ENCODE measurements at regions not wholly inside any gene's neighbourhood (a gene's known extent, or its start where the extent isn't known, plus 50 kb on each side); places are given as distances from the start of the nearest gene placed in this dataset.

GRCh38 chr6:90687775-90688380, 101.0 kb upstream of the MAP3K7 start:
- ChIA-PET SMC1A (ENCODE audit: uncharacterized antibody, unreplicated experiment) (interaction anchor here (0.7 kb wide), 1 partner anchor 43 kb away, joined by 4 read pairs; no protein-coding TSS in a partner anchor), RAD21 (ENCODE audit: unreplicated experiment) (no interaction called here), POLR2A (no interaction called here), CTCF (no interaction called here)
- no peak for FAIRE-seq
- Histone ChIP-seq H4K20me1 (ENCODE audit: control insufficient read depth, insufficient read depth) (no peaks in the 10 kb centered on the region), H3K4me3 (no peak overlapping the region), H3K79me2 (ENCODE audit: control insufficient read depth, insufficient read depth, low read length) (no peaks in the 10 kb centered on the region), H3K36me3 (ENCODE audit: control insufficient read depth in 2 of 2, insufficient read depth in 2 of 2, low read length in 1 of 2) (no peaks in the 10 kb centered on the region), H3K9ac (ENCODE audit: control insufficient read depth, insufficient read depth, low read length) (no peak overlapping the region), H3K27me3 (replicated peaks in 1 of 2; ENCODE audit: control insufficient read depth in 2 of 2, insufficient read depth in 2 of 2, low read length in 1 of 2) (no peaks in the 10 kb centered on the region), H2AFZ (ENCODE audit: control insufficient read depth, low read depth, low read length) (no peak overlapping the region), H3K9me3 (replicated peaks; ENCODE audit: control insufficient read depth, insufficient read depth, low read length) (no peaks in the 10 kb centered on the region), H3K27ac (ENCODE audit: control insufficient read depth, insufficient read depth) (no peak overlapping the region), H3K4me2 (ENCODE audit: control insufficient read depth, insufficient read depth) (no peak overlapping the region), H3K4me1 (ENCODE audit: control insufficient read depth, insufficient read depth, low read length) (no peaks in the 10 kb centered on the region)
- ATAC-seq = no peak
- TF ChIP-seq, protein P1, sequence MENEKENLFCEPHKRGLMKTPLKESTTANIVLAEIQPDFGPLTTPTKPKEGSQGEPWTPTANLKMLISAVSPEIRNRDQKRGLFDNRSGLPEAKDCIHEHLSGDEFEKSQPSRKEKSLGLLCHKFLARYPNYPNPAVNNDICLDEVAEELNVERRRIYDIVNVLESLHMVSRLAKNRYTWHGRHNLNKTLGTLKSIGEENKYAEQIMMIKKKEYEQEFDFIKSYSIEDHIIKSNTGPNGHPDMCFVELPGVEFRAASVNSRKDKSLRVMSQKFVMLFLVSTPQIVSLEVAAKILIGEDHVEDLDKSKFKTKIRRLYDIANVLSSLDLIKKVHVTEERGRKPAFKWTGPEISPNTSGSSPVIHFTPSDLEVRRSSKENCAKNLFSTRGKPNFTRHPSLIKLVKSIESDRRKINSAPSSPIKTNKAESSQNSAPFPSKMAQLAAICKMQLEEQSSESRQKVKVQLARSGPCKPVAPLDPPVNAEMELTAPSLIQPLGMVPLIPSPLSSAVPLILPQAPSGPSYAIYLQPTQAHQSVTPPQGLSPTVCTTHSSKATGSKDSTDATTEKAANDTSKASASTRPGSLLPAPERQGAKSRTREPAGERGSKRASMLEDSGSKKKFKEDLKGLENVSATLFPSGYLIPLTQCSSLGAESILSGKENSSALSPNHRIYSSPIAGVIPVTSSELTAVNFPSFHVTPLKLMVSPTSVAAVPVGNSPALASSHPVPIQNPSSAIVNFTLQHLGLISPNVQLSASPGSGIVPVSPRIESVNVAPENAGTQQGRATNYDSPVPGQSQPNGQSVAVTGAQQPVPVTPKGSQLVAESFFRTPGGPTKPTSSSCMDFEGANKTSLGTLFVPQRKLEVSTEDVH (IDR thresholded peaks at IDR 0.05; ENCODE audit: low read depth, partially characterized antibody) = no peak
- peak; percentile 69; the same call in 1 of the 2 replicates for TF ChIP-seq RAD51 (IDR thresholded peaks at IDR 0.05)
- TF ChIP-seq, protein P2, sequence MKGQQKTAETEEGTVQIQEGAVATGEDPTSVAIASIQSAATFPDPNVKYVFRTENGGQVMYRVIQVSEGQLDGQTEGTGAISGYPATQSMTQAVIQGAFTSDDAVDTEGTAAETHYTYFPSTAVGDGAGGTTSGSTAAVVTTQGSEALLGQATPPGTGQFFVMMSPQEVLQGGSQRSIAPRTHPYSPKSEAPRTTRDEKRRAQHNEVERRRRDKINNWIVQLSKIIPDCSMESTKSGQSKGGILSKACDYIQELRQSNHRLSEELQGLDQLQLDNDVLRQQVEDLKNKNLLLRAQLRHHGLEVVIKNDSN (IDR thresholded peaks at IDR 0.05; ENCODE audit: borderline replicate concordance, extremely low read length, insufficient read depth, low read depth, low read length) = peak; percentile 17
- TF ChIP-seq, protein P3, sequence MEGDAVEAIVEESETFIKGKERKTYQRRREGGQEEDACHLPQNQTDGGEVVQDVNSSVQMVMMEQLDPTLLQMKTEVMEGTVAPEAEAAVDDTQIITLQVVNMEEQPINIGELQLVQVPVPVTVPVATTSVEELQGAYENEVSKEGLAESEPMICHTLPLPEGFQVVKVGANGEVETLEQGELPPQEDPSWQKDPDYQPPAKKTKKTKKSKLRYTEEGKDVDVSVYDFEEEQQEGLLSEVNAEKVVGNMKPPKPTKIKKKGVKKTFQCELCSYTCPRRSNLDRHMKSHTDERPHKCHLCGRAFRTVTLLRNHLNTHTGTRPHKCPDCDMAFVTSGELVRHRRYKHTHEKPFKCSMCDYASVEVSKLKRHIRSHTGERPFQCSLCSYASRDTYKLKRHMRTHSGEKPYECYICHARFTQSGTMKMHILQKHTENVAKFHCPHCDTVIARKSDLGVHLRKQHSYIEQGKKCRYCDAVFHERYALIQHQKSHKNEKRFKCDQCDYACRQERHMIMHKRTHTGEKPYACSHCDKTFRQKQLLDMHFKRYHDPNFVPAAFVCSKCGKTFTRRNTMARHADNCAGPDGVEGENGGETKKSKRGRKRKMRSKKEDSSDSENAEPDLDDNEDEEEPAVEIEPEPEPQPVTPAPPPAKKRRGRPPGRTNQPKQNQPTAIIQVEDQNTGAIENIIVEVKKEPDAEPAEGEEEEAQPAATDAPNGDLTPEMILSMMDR (IDR thresholded peaks at IDR 0.05 in 2 of 3, conservative IDR thresholded peaks at IDR 0.05 in 1 of 3; ENCODE audit: control insufficient read depth in 2 of 3, extremely low read depth in 1 of 3, insufficient read depth in 1 of 3, low read depth in 3 of 3, low read length in 3 of 3) = no peak
- TF ChIP-seq MEF2B (IDR thresholded peaks at IDR 0.05; ENCODE audit: partially characterized antibody, poor library complexity, severe bottlenecking) = no peak
- no peak for TF ChIP-seq NR2C1 (IDR thresholded peaks at IDR 0.05)
- TF ChIP-seq CREB1 (IDR thresholded peaks at IDR 0.05; ENCODE audit: low read depth) = no peak
- BruUV-seq (replicated peaks) = no TSS peak
- in situ Hi-C loops (cut with MboI) = no loop called here
- intact Hi-C loops (cut with micrococcal nuclease; ENCODE audit: unreplicated experiment) = no loop called here
- 15% methylated on average over 3 of the region's 3 CpGs for WGBS (ENCODE audit: insufficient coverage, insufficient replicate concordance, low lambda C conversion rate, missing lambda C conversion rate)
- no peak for DNase-seq (ENCODE audit: low read depth, low spot score)

Data from GM12878 (cell line).